ENCODE measurements at regions not wholly inside any gene's neighbourhood (a gene's known extent, or its start where the extent isn't known, plus 50 kb on each side); places are given as distances from the start of the nearest gene placed in this dataset.

DNA sequence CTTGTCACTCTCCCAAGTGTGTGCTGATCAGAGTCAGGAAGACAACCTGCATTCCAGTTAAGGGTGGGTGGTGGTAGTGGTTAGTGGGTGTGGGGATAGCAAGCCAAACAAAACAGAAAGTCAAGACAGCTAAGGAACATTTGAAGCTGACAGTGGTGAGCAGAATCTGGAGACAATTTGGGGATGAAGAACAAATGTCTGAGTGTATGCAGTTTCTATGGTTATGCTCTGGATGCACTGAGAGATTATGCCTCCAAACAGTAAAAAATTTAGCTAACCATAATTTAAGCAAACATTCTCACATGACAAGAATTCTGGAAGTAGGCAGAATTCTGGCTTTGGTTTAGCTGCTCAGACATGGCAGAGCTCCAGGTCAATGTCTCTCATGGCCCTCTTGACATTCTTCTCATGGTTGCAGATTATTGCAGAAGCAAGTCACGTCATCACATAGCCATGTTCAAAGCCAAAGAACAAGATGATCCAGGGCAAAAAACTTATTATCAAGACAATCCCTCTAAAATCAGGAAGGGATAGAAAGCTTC is 148.7 kb downstream of the LURAP1L start:
- TF ChIP-seq, protein P1, sequence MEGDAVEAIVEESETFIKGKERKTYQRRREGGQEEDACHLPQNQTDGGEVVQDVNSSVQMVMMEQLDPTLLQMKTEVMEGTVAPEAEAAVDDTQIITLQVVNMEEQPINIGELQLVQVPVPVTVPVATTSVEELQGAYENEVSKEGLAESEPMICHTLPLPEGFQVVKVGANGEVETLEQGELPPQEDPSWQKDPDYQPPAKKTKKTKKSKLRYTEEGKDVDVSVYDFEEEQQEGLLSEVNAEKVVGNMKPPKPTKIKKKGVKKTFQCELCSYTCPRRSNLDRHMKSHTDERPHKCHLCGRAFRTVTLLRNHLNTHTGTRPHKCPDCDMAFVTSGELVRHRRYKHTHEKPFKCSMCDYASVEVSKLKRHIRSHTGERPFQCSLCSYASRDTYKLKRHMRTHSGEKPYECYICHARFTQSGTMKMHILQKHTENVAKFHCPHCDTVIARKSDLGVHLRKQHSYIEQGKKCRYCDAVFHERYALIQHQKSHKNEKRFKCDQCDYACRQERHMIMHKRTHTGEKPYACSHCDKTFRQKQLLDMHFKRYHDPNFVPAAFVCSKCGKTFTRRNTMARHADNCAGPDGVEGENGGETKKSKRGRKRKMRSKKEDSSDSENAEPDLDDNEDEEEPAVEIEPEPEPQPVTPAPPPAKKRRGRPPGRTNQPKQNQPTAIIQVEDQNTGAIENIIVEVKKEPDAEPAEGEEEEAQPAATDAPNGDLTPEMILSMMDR (IDR thresholded peaks at IDR 0.05; ENCODE audit: insufficient read depth, low read depth, low read length), result no peak
- H3K4me3 ChIP-seq (ENCODE audit: low read depth, low read length), result no peak overlapping the region
- peak; percentile 87 for DNase-seq (ENCODE audit: low read depth)

DNA sequence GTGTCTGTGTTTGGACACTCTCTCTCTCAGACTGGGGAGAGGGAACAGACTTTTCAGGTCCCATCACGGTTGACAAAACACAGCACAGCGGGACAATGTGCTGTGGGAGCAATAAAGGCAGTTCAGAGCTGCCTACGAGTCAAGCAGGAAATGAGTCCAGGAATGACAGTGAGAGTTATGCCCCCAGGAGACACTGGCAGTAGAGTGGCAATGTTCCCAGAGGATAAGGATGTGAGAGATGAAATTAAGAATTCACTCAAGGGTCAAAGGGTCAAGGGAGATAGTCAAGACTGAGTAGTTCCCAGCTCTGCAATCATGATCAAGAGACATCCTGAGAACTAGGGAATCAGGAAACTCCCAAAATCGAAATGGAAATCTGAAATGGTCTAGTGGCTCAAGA is 156.1 kb downstream of the LURAP1L start:
- TF ChIP-seq, protein P1 (IDR thresholded peaks at IDR 0.05; ENCODE audit: insufficient read depth, low read depth, low read length), result no peak
- DNase-seq (ENCODE audit: low read depth), result no peak
- no peak overlapping the region for H3K4me3 ChIP-seq (ENCODE audit: low read depth, low read length)

DNA sequence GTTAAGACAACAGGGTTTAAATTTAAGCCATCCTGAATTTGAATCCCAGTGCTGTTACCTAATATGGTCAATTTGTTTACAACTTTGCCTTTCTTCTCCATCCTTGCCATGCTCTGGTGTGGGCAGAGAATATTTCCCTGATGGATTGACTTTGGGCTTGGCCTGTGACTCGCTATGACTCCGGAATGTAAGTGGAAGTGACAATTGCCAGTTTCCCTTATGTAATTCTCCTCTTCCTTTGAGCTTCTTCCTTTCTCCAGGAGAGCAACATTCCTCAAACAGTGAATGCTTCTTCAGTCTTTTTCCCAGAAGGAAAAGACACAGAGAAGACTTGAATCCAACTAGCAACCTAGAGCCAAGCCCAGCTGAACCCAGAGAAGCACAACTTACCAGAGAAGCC is 159.1 kb downstream of the LURAP1L start:
- no peak overlapping the region for H3K4me3 ChIP-seq (ENCODE audit: low read depth, low read length)
- no peak for DNase-seq (ENCODE audit: low read depth)

DNA sequence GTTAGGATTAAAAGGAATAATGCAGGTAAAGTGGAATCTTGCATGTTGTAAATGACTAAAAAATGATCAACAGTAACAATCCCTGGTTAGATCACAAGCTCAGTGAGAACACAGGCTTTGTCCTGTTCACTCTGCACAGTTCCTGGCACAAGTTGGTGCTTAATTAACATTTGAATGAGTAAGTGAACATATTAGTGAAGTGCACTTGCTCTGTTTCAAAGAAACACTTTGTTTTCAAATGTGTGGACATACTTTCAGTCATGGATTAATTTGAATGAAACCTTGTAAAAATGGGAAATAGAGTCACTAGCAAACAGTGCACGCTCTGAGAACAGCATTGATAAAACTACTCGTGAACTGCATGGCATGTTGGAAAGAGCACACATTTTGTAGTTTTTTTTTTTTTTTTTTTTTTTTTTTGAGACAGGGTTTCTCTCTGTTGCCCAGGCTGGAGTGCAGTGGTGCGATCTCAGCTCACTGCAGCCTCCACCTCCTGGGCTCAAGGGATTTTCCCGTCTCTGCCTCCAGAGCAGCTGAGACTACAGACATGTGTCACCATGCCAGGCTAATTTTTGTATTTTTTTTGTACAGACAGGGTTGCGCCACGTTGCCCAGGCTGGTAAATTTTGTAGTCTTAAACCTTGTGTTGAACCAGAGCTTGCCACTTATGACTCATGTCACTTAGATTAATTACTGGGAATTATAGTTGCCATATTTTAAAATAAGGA is 159.9 kb downstream of the LURAP1L start:
- TF ChIP-seq, protein P1 (IDR thresholded peaks at IDR 0.05; ENCODE audit: insufficient read depth, low read depth, low read length), result no peak
- no peak for DNase-seq (ENCODE audit: low read depth)
- no peak overlapping the region for H3K4me3 ChIP-seq (ENCODE audit: low read depth, low read length)

More for the DNA sequence above, 159.1 kb downstream of the LURAP1L start:
- TF ChIP-seq, protein P1 (IDR thresholded peaks at IDR 0.05; ENCODE audit: insufficient read depth, low read depth, low read length), result no peak

DNA sequence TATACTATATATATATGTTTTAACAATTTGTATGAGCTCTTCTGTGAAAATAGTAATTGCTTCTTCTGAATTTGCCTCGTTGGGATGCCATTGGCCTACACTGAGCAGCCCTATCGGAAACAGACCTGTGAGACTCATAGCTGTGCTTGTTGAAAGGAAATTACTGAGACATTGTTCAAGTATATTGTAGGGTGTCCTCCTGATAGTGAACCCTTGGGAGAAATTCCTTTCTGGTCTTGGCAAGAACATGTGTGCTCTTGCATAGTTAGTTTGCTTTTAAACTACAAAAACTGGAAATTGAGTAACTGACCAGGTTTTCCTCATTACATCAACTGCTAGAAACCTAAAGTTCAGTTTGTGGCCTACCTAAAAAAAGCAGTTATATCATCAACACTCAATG is 160.9 kb downstream of the LURAP1L start:
- peak; percentile 34 for DNase-seq (ENCODE audit: low read depth)
- TF ChIP-seq, protein P1 (IDR thresholded peaks at IDR 0.05; ENCODE audit: insufficient read depth, low read depth, low read length), result no peak
- no peak overlapping the region for H3K4me3 ChIP-seq (ENCODE audit: low read depth, low read length)

DNA sequence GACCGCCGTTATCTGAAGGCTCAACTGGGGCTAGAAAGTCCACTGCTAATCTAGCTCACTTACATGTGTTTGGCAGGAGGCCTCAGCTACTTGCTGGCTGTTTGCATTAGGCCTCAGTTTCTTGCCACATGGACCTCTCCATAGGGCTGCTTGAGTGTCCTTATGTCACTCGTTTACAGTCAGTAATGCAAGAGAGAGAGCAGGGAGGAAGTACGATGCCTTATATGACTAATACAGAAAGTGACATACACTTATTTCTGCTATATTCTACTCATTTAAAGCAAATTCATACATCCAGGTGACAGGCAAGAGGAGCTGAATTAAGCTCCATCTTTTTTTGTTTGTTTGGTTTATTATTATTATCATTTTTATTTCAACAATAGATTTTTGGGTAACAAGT is 179.6 kb downstream of the LURAP1L start:
- TF ChIP-seq, protein P1 (IDR thresholded peaks at IDR 0.05; ENCODE audit: insufficient read depth, low read depth, low read length), result no peak
- no peak overlapping the region for H3K4me3 ChIP-seq (ENCODE audit: low read depth, low read length)
- DNase-seq (ENCODE audit: low read depth), result no peak

Data from fibroblast of villous mesenchyme (primary cell).